Muscle of leg (tissue), 3 donors: ENCODE measurements at regions not wholly inside any gene's neighbourhood (a gene's known extent, or its start where the extent isn't known, plus 50 kb on each side); places are given as distances from the start of the nearest gene placed in this dataset.

Experiments used
- DNase-seq: peaks from one replicate; pipeline ENCODE4 v3.0.0; 2013
- H3K27ac ChIP-seq: one replicate; pipeline ENCODE4 v1.5.1; 2013; ENCODE audit warnings: mild to moderate bottlenecking, low read length, control low read depth
- H3K27me3 ChIP-seq: one replicate; pipeline ENCODE4 v1.6.1; 2013; ENCODE audit warnings: low read length; ENCODE audit not compliant: control insufficient read depth, insufficient read depth
- H3K36me3 ChIP-seq: one replicate; pipeline ENCODE4 v1.6.1; 2013; ENCODE audit warnings: low read length; ENCODE audit not compliant: control insufficient read depth, insufficient read depth
- H3K4me1 ChIP-seq: one replicate; pipeline ENCODE4 v1.6.1; 2013; ENCODE audit warnings: low read length; ENCODE audit not compliant: control insufficient read depth, insufficient read depth
- H3K4me3 ChIP-seq: one replicate; pipeline ENCODE4 v1.5.1; 2013; ENCODE audit warnings: low read length, control low read depth
- H3K9me3 ChIP-seq: replicated peaks from 2 replicates; pipeline ENCODE4 v1.6.1; 2013; ENCODE audit warnings: low read depth, low read length; ENCODE audit not compliant: control insufficient read depth
- WGBS: methylation state at CpG from one replicate; pipeline ENCODE4 v1.1.5; 2013; ENCODE audit warnings: missing lambda C conversion rate; ENCODE audit not compliant: insufficient coverage; 5-methylcytosine and 5-hydroxymethylcytosine counted together

GRCh38 chr9:113798062-113799030, 77.8 kb upstream of the ZNF618 start:
- Histone ChIP-seq H3K4me3 (no peak overlapping the region), H3K27me3 (peaks cover 4% of the 10 kb centered on the region), H3K36me3 (no peaks in the 10 kb centered on the region), H3K9me3 (no peaks in the 10 kb centered on the region), H3K27ac (no peak overlapping the region), H3K4me1 (no peaks in the 10 kb centered on the region)
- 78% methylated on average over 7 of the region's 13 CpGs for WGBS
- no peak for DNase-seq

- no peak overlapping the region for H3K4me3 ChIP-seq
- DNase-seq: no peak
- H3K9me3 ChIP-seq: no peaks in the 10 kb centered on the region
- no peaks in the 10 kb centered on the region for H3K36me3 ChIP-seq
- 91% methylated on average over 1 of the region's 2 CpGs for WGBS
- no peak overlapping the region for H3K27ac ChIP-seq
- peaks cover 4% of the 10 kb centered on the region for H3K27me3 ChIP-seq
- H3K4me1 ChIP-seq: no peaks in the 10 kb centered on the region
Measured at GRCh38 chr9:113800276-113800675, 75.8 kb upstream of the ZNF618 start.

- Histone ChIP-seq H3K4me1 (peaks cover 5% of the 10 kb centered on the region), H3K36me3 (no peaks in the 10 kb centered on the region), H3K27me3 (peaks cover 3% of the 10 kb centered on the region), H3K4me3 (no peak overlapping the region), H3K9me3 (no peaks in the 10 kb centered on the region), H3K27ac (no peak overlapping the region)
- 92% methylated on average over 2 of the region's 8 CpGs for WGBS
- DNase-seq: no peak
Measured at GRCh38 chr9:113803811-113804589, 72.1 kb upstream of the ZNF618 start.

- no peak overlapping the region for H3K4me3 ChIP-seq
- H3K9me3 ChIP-seq: no peaks in the 10 kb centered on the region
- peaks cover 3% of the 10 kb centered on the region for H3K27me3 ChIP-seq
- peaks cover 5% of the 10 kb centered on the region for H3K4me1 ChIP-seq
- H3K36me3 ChIP-seq: no peaks in the 10 kb centered on the region
- no peak for DNase-seq
- H3K27ac ChIP-seq: no peak overlapping the region
- WGBS: 67% methylated on average over 3 of the region's 9 CpGs
Measured at GRCh38 chr9:113805486-113806132, 70.5 kb upstream of the ZNF618 start.

GRCh38 chr9:113807173-113808061, 68.7 kb upstream of the ZNF618 start:
- H3K9me3 ChIP-seq: no peaks in the 10 kb centered on the region
- no peaks in the 10 kb centered on the region for H3K36me3 ChIP-seq
- peak; percentile 71 for DNase-seq
- H3K27ac ChIP-seq: no peak overlapping the region
- peaks cover 5% of the 10 kb centered on the region for H3K4me1 ChIP-seq
- WGBS: 60% methylated on average over 3 of the region's 15 CpGs
- H3K27me3 ChIP-seq: peaks cover 3% of the 10 kb centered on the region
- H3K4me3 ChIP-seq: peak overlapping the region; percentile 18

- DNase-seq: peak; percentile 16
- WGBS: 62% methylated on average over 6 of the region's 10 CpGs
Measured at GRCh38 chr9:113808391-113809358, 67.4 kb upstream of the ZNF618 start.

GRCh38 chr9:113817171-113817570, 58.9 kb upstream of the ZNF618 start:
- no peaks in the 10 kb centered on the region for H3K27me3 ChIP-seq
- no peak for DNase-seq
- H3K27ac ChIP-seq: no peak overlapping the region
- no peak overlapping the region for H3K4me3 ChIP-seq
- H3K36me3 ChIP-seq: no peaks in the 10 kb centered on the region
- no peaks in the 10 kb centered on the region for H3K9me3 ChIP-seq
- no peaks in the 10 kb centered on the region for H3K4me1 ChIP-seq

More at GRCh38 chr9:113808391-113809358, 67.4 kb upstream of the ZNF618 start:
- H3K9me3 ChIP-seq: no peaks in the 10 kb centered on the region
- H3K36me3 ChIP-seq: no peaks in the 10 kb centered on the region
- peaks cover 3% of the 10 kb centered on the region for H3K27me3 ChIP-seq
- H3K27ac ChIP-seq: no peak overlapping the region
- no peak overlapping the region for H3K4me3 ChIP-seq
- H3K4me1 ChIP-seq: peaks cover 5% of the 10 kb centered on the region

- no peak overlapping the region for H3K4me3 ChIP-seq
Measured at GRCh38 chr9:113818391-113818790, 57.7 kb upstream of the ZNF618 start.

GRCh38 chr9:113822315-113822714, 53.8 kb upstream of the ZNF618 start:
- Histone ChIP-seq H3K36me3 (no peaks in the 10 kb centered on the region), H3K27me3 (no peaks in the 10 kb centered on the region), H3K9me3 (peaks cover 5% of the 10 kb centered on the region), H3K4me3 (no peak overlapping the region), H3K27ac (no peak overlapping the region), H3K4me1 (no peaks in the 10 kb centered on the region)
- 86% methylated on average over 1 of the region's 2 CpGs for WGBS
- no peak for DNase-seq

More at GRCh38 chr9:113818391-113818790, 57.7 kb upstream of the ZNF618 start:
- Histone ChIP-seq H3K27ac (no peak overlapping the region), H3K36me3 (no peaks in the 10 kb centered on the region), H3K4me1 (no peaks in the 10 kb centered on the region), H3K9me3 (no peaks in the 10 kb centered on the region), H3K27me3 (no peaks in the 10 kb centered on the region)
- no CpG with 5 or more reads among the region's 1 CpG for WGBS
- no peak for DNase-seq
